Inflammatory macrophage treated with lipopolysaccharide for 1 hour (primary cell): ENCODE measurements at regions not wholly inside any gene's neighbourhood (a gene's known extent, or its start where the extent isn't known, plus 50 kb on each side); places are given as distances from the start of the nearest gene placed in this dataset.

Experiments
- DNase-seq, 2 donors: peaks; one replicate each; pipeline ENCODE4 v3.0.0-alpha.2; 2020 to 2022

- no peak for DNase-seq
These were observed 676.9 kb upstream of the PCDH20 start for GRCh38 chr13:62092536-62092935.

GRCh38 chr13:62088165-62088564 lies 672.5 kb upstream of the PCDH20 start:
- no peak for DNase-seq

- no peak for DNase-seq
These were observed 671.5 kb upstream of the PCDH20 start for GRCh38 chr13:62087124-62087523.

- DNase-seq: no peak
These were observed 669.9 kb upstream of the PCDH20 start for GRCh38 chr13:62085337-62086229.

- DNase-seq: no peak
These were observed 669.1 kb upstream of the PCDH20 start for GRCh38 chr13:62084728-62085127.

- no peak for DNase-seq
These were observed 652.2 kb upstream of the PCDH20 start for GRCh38 chr13:62067821-62068220.

- no peak for DNase-seq
These were observed 649.4 kb upstream of the PCDH20 start for GRCh38 chr13:62065016-62065415.

- no peak for DNase-seq
These were observed 646.1 kb upstream of the PCDH20 start for GRCh38 chr13:62061751-62062150.

- DNase-seq: no peak
These were observed 644.9 kb upstream of the PCDH20 start for GRCh38 chr13:62060570-62060969.

GRCh38 chr13:62057286-62057685 lies 641.6 kb upstream of the PCDH20 start:
- DNase-seq: no peak

GRCh38 chr13:62049992-62050391 lies 634.3 kb upstream of the PCDH20 start:
- no peak for DNase-seq

GRCh38 chr13:62046512-62046911 lies 630.9 kb upstream of the PCDH20 start:
- DNase-seq: no peak

GRCh38 chr13:62043600-62043999 lies 628.0 kb upstream of the PCDH20 start:
- DNase-seq: no peak

GRCh38 chr13:62040806-62041205 lies 625.2 kb upstream of the PCDH20 start:
- no peak for DNase-seq

GRCh38 chr13:62040078-62040477 lies 624.4 kb upstream of the PCDH20 start:
- DNase-seq: no peak

- no peak for DNase-seq
These were observed 622.6 kb upstream of the PCDH20 start for GRCh38 chr13:62038214-62038613.

- DNase-seq: no peak
These were observed 620.3 kb upstream of the PCDH20 start for GRCh38 chr13:62035981-62036380.

GRCh38 chr13:62033934-62034333 lies 618.3 kb upstream of the PCDH20 start:
- no peak for DNase-seq

- DNase-seq: no peak
These were observed 606.7 kb upstream of the PCDH20 start for GRCh38 chr13:62022369-62022768.

GRCh38 chr13:62019858-62020257 lies 604.2 kb upstream of the PCDH20 start:
- DNase-seq: no peak

GRCh38 chr13:62014299-62014698 lies 598.6 kb upstream of the PCDH20 start:
- no peak for DNase-seq

- no peak for DNase-seq
These were observed 587.8 kb upstream of the PCDH20 start for GRCh38 chr13:62003452-62003851.

GRCh38 chr13:61994174-61994573 lies 578.5 kb upstream of the PCDH20 start:
- DNase-seq: no peak

GRCh38 chr13:61989978-61990377 lies 574.3 kb upstream of the PCDH20 start:
- no peak for DNase-seq

GRCh38 chr13:61988810-61989209 lies 573.2 kb upstream of the PCDH20 start:
- DNase-seq: no peak
